Pulmonary artery endothelial cell (primary cell): ENCODE measurements at regions not wholly inside any gene's neighbourhood (a gene's known extent, or its start where the extent isn't known, plus 50 kb on each side); places are given as distances from the start of the nearest gene placed in this dataset.

ENCODE experiments used
- DNase-seq: peaks from one replicate; pipeline ENCODE4 v3.0.0-alpha.2; 2011; ENCODE audit warnings: low read depth, low spot score

GRCh38 chr9:107118863-107119624 lies 164.0 kb upstream of the RAD23B start:
- no peak for DNase-seq

GRCh38 chr9:107119735-107120134 lies 163.3 kb upstream of the RAD23B start:
- no peak for DNase-seq

DNA sequence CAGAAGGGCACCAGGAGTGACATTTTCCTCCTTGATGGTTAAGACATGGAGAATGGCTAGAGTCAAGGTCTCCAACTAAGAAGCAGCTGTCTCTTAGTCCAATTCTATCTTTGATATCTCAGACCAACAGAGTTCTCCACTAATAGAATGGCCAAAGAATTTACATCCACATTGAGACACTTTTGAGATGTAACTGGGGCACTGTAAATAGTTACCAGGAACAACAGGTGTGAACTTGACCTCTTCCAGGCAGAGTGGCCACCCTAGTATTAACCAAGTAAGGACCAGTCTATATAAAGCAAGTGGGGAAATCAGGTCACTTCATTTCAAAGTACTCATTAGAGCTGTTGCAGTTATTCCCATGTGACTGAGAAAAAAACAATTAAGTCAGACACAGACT lies 159.7 kb upstream of the RAD23B start:
- no peak for DNase-seq

DNA sequence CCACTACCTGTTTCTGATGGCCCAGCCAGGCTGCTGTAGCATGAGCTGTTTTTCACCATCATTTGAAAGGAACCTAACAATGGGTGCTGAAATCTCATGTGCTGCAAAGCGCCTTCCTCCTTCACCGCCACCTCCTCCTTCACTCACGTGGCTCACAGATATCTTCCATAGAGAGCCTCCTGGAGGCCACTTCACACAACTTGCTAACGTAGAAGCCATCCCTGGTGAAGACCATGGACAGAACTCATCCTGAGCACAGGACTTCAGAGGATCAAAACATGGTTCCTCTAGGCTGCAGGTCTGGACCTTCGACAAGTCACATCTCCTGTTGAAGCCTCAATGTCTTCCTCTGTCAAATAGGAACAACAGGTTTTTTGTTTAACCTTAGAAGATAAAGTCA lies 155.5 kb upstream of the RAD23B start:
- DNase-seq, result no peak

- no peak for DNase-seq
Measured at GRCh38 chr9:107131108-107131799, 151.8 kb upstream of the RAD23B start.

- no peak for DNase-seq
Measured at GRCh38 chr9:107136296-107136695, 146.8 kb upstream of the RAD23B start.

DNA sequence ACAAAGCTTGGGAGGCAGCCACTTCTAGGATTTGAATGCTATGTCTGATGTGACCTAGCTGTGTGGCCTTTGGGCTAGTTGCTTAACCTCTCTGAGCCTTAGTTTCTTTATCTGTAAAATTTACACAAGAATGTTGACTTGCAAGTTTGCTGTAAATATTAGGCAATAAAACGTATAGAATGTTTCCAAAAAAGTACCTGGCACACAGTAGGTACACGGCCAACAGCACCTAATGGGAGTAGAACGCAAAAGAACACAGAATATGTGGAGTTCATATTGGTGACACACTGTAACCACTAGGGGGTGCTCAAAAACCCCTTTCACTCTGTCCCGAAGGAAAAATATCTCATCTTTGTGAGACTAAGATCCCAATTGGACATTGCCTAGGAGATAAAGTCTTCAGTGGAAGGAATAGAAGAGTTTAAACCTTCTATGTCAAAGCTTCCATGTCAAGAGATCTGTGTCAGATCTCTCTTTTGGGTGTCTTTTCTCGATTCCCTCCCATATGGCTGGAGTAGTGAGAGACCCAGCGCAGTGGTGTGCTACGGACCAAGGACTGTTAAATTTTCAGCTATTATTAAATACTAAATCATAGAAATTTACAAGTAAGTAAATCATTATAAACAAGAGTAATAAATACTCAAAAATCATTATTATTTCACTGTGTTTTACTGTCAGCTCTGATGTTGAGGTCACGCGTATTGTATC lies 145.4 kb upstream of the RAD23B start:
- DNase-seq, result no peak

GRCh38 chr9:107138261-107138992 lies 144.7 kb upstream of the RAD23B start:
- DNase-seq, result no peak

DNA sequence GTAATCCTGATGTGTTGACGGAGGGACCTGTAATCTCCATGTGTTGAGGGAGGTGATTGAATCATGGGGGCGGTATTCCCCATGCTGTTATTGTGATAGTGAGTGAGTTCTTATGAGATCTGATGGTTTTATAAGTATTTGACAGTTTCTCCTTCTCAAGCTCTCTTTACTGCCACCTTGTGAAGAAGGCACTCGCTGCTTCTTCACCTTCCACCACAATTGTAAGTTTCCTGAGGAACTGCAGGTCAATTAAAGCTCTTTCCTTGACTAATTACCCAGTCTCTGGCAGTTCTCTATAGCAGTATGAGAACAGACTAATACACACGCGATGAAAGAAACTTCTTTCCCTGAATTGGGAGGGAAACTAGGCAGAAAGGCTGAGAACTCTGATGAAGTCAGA lies 141.1 kb upstream of the RAD23B start:
- DNase-seq, result no peak

DNA sequence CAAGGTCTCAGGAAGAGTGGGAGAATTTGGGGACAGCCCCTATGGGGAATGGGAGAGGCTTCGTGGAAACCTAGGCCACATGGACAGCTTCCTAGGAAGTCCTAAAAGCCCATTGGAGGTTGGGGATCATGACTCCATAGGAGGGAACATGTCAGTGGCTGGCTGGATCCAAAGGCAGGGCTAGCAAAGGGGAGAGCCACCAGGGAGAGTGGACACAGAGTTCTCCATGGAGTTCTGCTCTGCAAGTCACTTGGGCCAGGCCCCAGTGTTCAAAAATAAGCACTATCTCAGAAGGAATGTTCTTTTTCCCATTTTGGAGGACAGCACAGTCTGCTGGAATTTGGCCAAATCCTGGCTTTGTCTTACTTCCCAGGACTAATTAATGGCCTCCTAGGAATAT lies 140.6 kb upstream of the RAD23B start:
- DNase-seq, result no peak

GRCh38 chr9:107142896-107143603 lies 140.0 kb upstream of the RAD23B start:
- no peak for DNase-seq

- DNase-seq, result no peak
Measured at GRCh38 chr9:107144475-107144874, 138.6 kb upstream of the RAD23B start.

DNA sequence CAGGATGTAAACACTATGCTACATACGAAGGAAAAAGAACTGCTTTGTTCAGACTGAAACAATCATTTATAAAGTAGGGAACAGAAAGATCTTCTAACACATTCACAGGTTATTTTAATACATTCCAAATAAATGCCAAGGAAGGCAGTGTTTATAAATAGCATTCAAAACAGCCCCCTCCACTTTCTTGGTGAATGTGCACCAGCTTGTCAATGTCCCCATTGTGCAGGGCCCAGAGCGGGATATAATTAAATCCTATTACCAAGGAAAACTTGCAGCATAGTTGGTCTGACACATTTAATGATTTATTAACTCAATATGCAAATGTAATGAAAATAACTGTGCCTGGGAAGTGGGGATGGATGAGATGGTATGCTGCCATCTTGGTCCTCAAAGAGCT lies 135.9 kb upstream of the RAD23B start:
- DNase-seq, result no peak

DNA sequence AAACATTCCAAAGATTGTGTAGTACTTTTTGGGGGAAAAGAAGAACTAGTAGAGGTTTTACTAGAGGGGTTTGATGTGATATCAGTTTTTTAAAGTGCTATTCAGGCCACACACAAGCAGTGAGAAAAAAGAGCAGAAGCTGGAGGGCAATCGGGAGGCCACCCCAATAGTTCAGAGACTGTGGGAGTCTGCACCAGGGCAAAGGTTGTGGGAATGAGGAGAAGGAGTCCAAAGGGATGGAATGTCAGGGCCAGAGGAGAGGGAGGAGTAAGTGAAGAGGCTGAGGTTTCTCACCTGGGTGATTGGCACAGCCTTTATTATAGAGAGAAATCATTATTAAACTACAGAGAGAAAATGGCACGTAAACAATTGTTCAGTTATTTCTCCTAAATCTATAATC lies 134.9 kb upstream of the RAD23B start:
- DNase-seq, result no peak

DNA sequence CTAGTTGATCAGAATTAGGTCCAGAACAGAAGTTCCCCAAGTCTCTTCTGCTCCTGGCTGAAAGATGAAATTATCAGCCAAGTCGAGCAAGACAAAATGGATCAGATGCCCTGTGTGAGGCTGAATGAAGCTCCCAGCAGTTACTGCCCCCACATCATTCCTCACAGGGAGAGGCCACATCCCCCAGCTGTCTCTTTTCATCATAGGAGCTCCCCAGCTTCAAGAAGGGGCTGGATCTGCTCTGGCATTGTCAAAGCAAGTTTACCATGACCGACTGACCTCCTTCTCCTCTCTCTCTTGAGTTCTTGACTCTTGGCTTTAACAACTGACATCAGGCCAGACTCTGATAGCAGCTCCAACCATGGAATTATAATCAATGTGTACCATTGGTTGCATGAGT lies 133.3 kb upstream of the RAD23B start:
- no peak for DNase-seq

DNA sequence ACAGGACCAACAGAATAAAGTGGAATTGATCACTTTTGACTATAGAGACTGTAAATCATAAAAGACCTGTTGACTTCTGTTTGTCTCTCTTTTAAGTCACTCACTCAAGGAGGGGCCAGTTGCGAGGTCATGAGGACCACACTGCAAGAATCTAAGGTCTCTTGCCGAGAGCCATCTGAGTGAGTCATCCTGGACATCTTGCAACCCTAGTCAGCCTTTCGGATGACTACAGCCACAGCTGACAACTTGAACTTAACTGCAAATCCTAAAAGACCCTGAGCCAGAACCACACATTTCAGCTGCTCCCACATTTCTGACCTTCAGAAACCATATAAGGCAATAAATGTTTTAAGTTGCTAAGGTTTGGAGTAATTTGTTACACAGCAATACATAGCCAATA lies 129.7 kb upstream of the RAD23B start:
- no peak for DNase-seq

- DNase-seq, result no peak
Measured at GRCh38 chr9:107154291-107154690, 128.8 kb upstream of the RAD23B start.

GRCh38 chr9:107154766-107155165 lies 128.3 kb upstream of the RAD23B start:
- no peak for DNase-seq

DNA sequence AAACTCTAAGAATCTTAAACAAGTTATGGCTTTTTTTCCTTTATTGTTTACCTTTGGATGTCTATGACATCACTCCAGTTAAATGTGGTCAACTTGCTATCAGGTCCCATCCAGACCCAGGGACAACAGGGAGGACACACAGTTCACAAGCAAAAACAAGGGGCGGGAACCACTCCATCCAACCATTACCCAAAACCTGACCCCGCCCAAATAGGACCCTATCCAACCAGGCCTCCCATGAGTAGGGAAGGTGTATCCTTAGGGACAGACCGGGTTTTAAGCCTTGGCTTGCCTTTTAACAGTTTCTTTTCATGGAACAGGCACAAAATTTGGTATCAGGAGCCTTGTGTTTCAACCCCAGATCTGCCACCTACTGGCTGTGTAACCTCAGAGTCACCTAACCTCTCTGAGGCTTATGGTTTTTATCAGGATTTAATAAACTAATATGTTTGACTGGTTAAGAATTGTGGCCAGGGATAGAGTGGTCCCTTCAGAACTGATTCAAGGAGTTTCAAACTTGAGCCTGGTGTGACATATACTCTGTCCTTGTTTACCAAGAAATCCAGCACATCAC lies 127.7 kb upstream of the RAD23B start:
- no peak for DNase-seq

DNA sequence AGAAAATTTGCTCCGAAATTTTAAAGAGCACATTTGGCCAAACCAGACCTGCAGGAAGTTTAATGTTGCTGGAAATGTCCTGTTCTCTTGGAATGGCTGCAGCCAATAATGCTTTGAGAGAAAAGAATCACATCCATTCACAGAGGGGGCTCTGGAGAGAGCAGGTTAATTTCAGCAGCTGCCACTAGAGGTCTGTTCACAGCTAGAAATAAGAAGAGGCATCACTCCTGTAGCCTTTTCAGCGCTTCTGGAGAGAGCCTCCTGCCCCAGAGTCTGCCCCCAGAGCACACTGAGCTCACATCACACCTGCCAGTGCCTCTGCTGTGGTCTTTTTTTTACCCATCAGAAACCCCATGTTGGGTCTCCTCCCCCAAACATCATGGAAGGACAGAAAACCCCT lies 124.8 kb upstream of the RAD23B start:
- no peak for DNase-seq

GRCh38 chr9:107161338-107161737 lies 121.7 kb upstream of the RAD23B start:
- no peak for DNase-seq
